IMR-90 (cell line): ENCODE measurements at regions not wholly inside any gene's neighbourhood (a gene's known extent, or its start where the extent isn't known, plus 50 kb on each side); places are given as distances from the start of the nearest gene placed in this dataset.

Source experiments
- ATAC-seq: fragments of 200-7000 bp; cut with Tn5 transposase; 2 replicates; pipeline ENCODE4 v1.9.1; 2020; ENCODE audit warnings: low read depth, mild to moderate bottlenecking, moderate library complexity
- BruUV-seq: library from RNA; stranded (reverse); fragments of 400-500 nt; replicated peaks from 2 replicates; lab custom pipeline; 2021; lab: Mats Ljungman, UMichigan
- CTCF ChIA-PET: fragments of 300-600 bp; formaldehyde crosslinking; extraction: SDS; loops from one replicate; lab custom pipeline; 2021; ENCODE audit warnings: antibody characterized with exemption; lab: Yijun Ruan, JAX
- POLR2A ChIA-PET: fragments of 300-600 bp; sonication (Branson Sonifier 250); formaldehyde crosslinking; loops from one replicate; lab custom pipeline; 2022; ENCODE audit warnings: antibody characterized with exemption; ENCODE audit not compliant: unreplicated experiment; lab: Charles Lee
- DNase-seq: peaks from one replicate; pipeline ENCODE4 v3.0.0; 2013
- H2AFZ ChIP-seq: replicated peaks from 2 replicates; pipeline ENCODE3; 2013; ENCODE audit warnings: low read length, mild to moderate bottlenecking; ENCODE audit not compliant: poor library complexity
- H2AK5ac ChIP-seq: 2 replicates; pipeline ENCODE4 v1.6.1; 2013; ENCODE audit warnings: low read depth, low read length, inconsistent platforms
- H2AK9ac ChIP-seq: replicated peaks from 2 replicates; pipeline ENCODE3; 2013; ENCODE audit warnings: mild to moderate bottlenecking, low read depth, low read length, moderate library complexity; ENCODE audit not compliant: poor library complexity
- H2BK120ac ChIP-seq: 2 replicates; pipeline ENCODE4 v1.6.1; 2013; ENCODE audit warnings: low read depth, low read length, inconsistent platforms
- H2BK15ac ChIP-seq: 3 replicates; pipeline ENCODE4 v1.6.1; 2013; ENCODE audit warnings: low read depth, low read length, inconsistent platforms
- H2BK20ac ChIP-seq: 2 replicates; pipeline ENCODE4 v1.6.1; 2013; ENCODE audit warnings: low read depth, mild to moderate bottlenecking, inconsistent platforms, low read length, moderate library complexity
- H2BK5ac ChIP-seq: 2 replicates; pipeline ENCODE4 v1.6.1; 2013; ENCODE audit warnings: mild to moderate bottlenecking, low read depth, low read length, inconsistent platforms; ENCODE audit not compliant: poor library complexity, severe bottlenecking
- H3K14ac ChIP-seq: replicated peaks from 2 replicates; pipeline ENCODE4 v1.6.1; 2013; ENCODE audit warnings: low read depth, low read length, inconsistent platforms
- H3K18ac ChIP-seq: 2 replicates; pipeline ENCODE4 v1.6.1; 2013; ENCODE audit warnings: low read depth, low read length, control low read depth
- H3K23ac ChIP-seq: 2 replicates; pipeline ENCODE4 v1.6.1; 2013; ENCODE audit warnings: low read depth, low read length, inconsistent platforms
- H3K27ac ChIP-seq: 2 replicates; pipeline ENCODE4 v1.5.1; 2013; ENCODE audit warnings: mild to moderate bottlenecking, control low read depth, low read length; ENCODE audit not compliant: insufficient read depth
- H3K27me3 ChIP-seq: 2 replicates; pipeline ENCODE4 v1.6.1; 2013; ENCODE audit warnings: low read length; ENCODE audit not compliant: control insufficient read depth, insufficient read depth
- H3K36me3 ChIP-seq: 2 replicates; pipeline ENCODE4 v1.6.1; 2013; ENCODE audit warnings: low read length, mixed read lengths; ENCODE audit not compliant: control insufficient read depth, insufficient read depth
- H3K4ac ChIP-seq: 2 replicates; pipeline ENCODE4 v1.6.1; 2013; ENCODE audit warnings: low read depth, low read length, inconsistent platforms
- H3K4me1 ChIP-seq: 2 replicates; pipeline ENCODE4 v1.6.1; 2013; ENCODE audit warnings: low read length, mixed read lengths; ENCODE audit not compliant: control insufficient read depth, insufficient read depth
- H3K4me2 ChIP-seq: 2 replicates; pipeline ENCODE4 v1.6.1; 2013; ENCODE audit warnings: low read depth, mild to moderate bottlenecking, control low read depth, low read length, moderate library complexity
- H3K4me3 ChIP-seq: 2 replicates; pipeline ENCODE4 v1.5.1; 2013; ENCODE audit warnings: low read depth, mild to moderate bottlenecking, control low read depth, low read length, moderate library complexity; ENCODE audit not compliant: insufficient read depth
- H3K56ac ChIP-seq: 2 replicates; pipeline ENCODE4 v1.6.1; 2013; ENCODE audit warnings: low read length, inconsistent platforms; ENCODE audit not compliant: insufficient read depth; ENCODE audit errors: extremely low read depth
- H3K79me1 ChIP-seq, 2 experiments: 2 replicates each; pipeline ENCODE4 v1.6.1; 2013; ENCODE audit warnings: low read length in 2 of 2, inconsistent platforms in 1 of 2, low read depth in 1 of 2
- H3K9ac ChIP-seq: 2 replicates; pipeline ENCODE4 v1.6.1; 2013; ENCODE audit warnings: low read depth, low read length, control low read depth
- H3K9me1 ChIP-seq: 2 replicates; pipeline ENCODE4 v1.6.1; 2013; ENCODE audit warnings: low read length, inconsistent platforms; ENCODE audit not compliant: insufficient read depth
- H3K9me3 ChIP-seq: 2 replicates; pipeline ENCODE4 v1.6.1; 2013; ENCODE audit warnings: low read length; ENCODE audit not compliant: control insufficient read depth, insufficient read depth
- H4K20me1 ChIP-seq: 2 replicates; pipeline ENCODE4 v1.6.1; 2013; ENCODE audit warnings: low read length, inconsistent platforms; ENCODE audit not compliant: insufficient read depth
- H4K5ac ChIP-seq: 2 replicates; pipeline ENCODE4 v1.6.1; 2013; ENCODE audit warnings: mild to moderate bottlenecking, low read depth, low read length, control low read depth
- H4K8ac ChIP-seq, 2 experiments: 2 replicates each; pipeline ENCODE4 v1.6.1; 2013; ENCODE audit warnings: low read depth in 2 of 2, low read length in 2 of 2, control low read depth in 1 of 2, inconsistent platforms in 1 of 2
- H4K91ac ChIP-seq: 2 replicates; pipeline ENCODE4 v1.6.1; 2013; ENCODE audit warnings: low read depth, low read length, inconsistent platforms; ENCODE audit not compliant: insufficient read depth
- BHLHE40 ChIP-seq: fragments of 150-350 bp; IDR thresholded peaks from 2 replicates; pipeline ENCODE4 v1.6.1; 2016; ENCODE audit warnings: mild to moderate bottlenecking, low read depth, low read length
- CEBPB ChIP-seq: IDR thresholded peaks from 2 replicates; pipeline ENCODE4 v1.6.1; 2012; ENCODE audit warnings: low read depth, low read length, improper control_type of control experiment
- CHD1 ChIP-seq: IDR thresholded peaks from 2 replicates; pipeline ENCODE4 v1.6.1; 2012; ENCODE audit warnings: low read depth, low read length, improper control_type of control experiment
- FOS ChIP-seq: fragments of 150-350 bp; IDR thresholded peaks from 2 replicates; pipeline ENCODE4 v1.6.1; 2016; ENCODE audit warnings: low read depth, low read length
- MAFK ChIP-seq: IDR thresholded peaks from 2 replicates; pipeline ENCODE4 v1.6.1; 2012; ENCODE audit warnings: low read depth, low read length, improper control_type of control experiment
- MAZ ChIP-seq: IDR thresholded peaks from 2 replicates; pipeline ENCODE4 v1.6.1; 2012; ENCODE audit warnings: low read depth, mild to moderate bottlenecking, low read length, improper control_type of control experiment, moderate library complexity, borderline replicate concordance
- MXI1 ChIP-seq: IDR thresholded peaks from 2 replicates; pipeline ENCODE4 v1.6.1; 2012; ENCODE audit warnings: low read depth, mild to moderate bottlenecking, low read length, moderate library complexity, borderline replicate concordance
- NFE2L2 ChIP-seq: fragments of 150-350 bp; IDR thresholded peaks from 2 replicates; pipeline ENCODE4 v1.6.1; 2016; ENCODE audit warnings: low read depth, mild to moderate bottlenecking, low read length
- POLR2A ChIP-seq: IDR thresholded peaks from 2 replicates; pipeline ENCODE4 v1.6.1; 2012; ENCODE audit warnings: mild to moderate bottlenecking, low read depth, low read length
- RAD21 ChIP-seq: IDR thresholded peaks from 2 replicates; pipeline ENCODE4 v1.6.1; 2012; ENCODE audit warnings: low read length, improper control_type of control experiment
- RCOR1 ChIP-seq: IDR thresholded peaks from 2 replicates; pipeline ENCODE4 v1.6.1; 2012; ENCODE audit warnings: mild to moderate bottlenecking, low read length, improper control_type of control experiment; ENCODE audit not compliant: insufficient replicate concordance
- RFX5 ChIP-seq: IDR thresholded peaks from 2 replicates; pipeline ENCODE4 v1.8.0; 2012; ENCODE audit warnings: low read depth, mild to moderate bottlenecking, low read length, moderate library complexity
- SMC3 ChIP-seq: fragments of 150-350 bp; IDR thresholded peaks from 2 replicates; pipeline ENCODE4 v1.6.1; 2016; ENCODE audit warnings: low read depth, mild to moderate bottlenecking, antibody characterized with exemption, low read length, moderate library complexity
- WGBS, 2 experiments: methylation state at CpG; one replicate each; pipeline versions ENCODE4 v1.1.5 to v1.1.7; 2013; ENCODE audit warnings: missing lambda C conversion rate in 2 of 2; ENCODE audit not compliant: insufficient read length in 1 of 2; ENCODE audit errors: extremely low coverage in 2 of 2; 5-methylcytosine and 5-hydroxymethylcytosine counted together
- dilution Hi-C: fragments of 300-500 bp; cut with HindIII; formaldehyde crosslinking; loops from one replicate; pipeline ENCODE4 v1.14.3; 2018; ENCODE audit warnings: low sequenced_read_pairs; ENCODE audit not compliant: unreplicated experiment
- in situ Hi-C: fragments of 300-500 bp; cut with MboI; formaldehyde crosslinking; loops from 3 replicates; pipeline ENCODE4 v1.14.3; 2019; ENCODE audit warnings: low sequenced_read_pairs, inconsistent platforms, mixed read lengths
- intact Hi-C: fragments of 100-400 bp; cut with micrococcal nuclease; formaldehyde crosslinking; loops from 2 replicates; pipeline ENCODE4 v1.10.0; 2022
- TF ChIP-seq, protein P1 (sequence below): conservative IDR thresholded peaks from 2 replicates; pipeline ENCODE4 v1.5.1; 2012; ENCODE audit warnings: mild to moderate bottlenecking, low read depth, low read length, improper control_type of control experiment
- TF ChIP-seq, protein P2 (sequence below): fragments of 150-350 bp; IDR thresholded peaks from 2 replicates; pipeline ENCODE4 v1.6.1; 2017; ENCODE audit warnings: mild to moderate bottlenecking, antibody characterized with exemption, low read length, low read depth

DNA sequence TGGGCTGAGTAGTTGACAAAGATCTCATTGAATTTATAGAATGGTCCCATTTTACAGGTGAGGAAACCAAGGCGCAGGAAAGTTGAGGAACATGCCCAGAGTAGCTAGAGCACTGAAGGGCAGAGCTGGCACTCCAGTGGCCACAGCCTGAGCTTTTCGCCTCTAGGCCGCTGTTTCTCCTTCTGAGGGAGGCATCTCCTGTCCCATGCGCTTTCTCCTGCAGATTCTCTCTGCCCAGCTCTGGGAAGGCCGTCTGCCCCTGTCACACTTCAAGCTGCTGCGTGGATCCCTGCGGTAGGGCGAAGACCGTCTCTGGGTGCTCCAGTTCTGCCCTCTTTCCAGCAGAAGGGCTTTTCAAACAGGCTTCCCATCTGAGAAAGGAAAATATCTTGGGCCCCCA lies 159.9 kb downstream of the ACTL8 start:
- in situ Hi-C loops = no loop called here
- no peak overlapping the region for H3K23ac ChIP-seq
- no peak overlapping the region for H3K18ac ChIP-seq
- H3K27ac ChIP-seq = no peak overlapping the region
- no peak overlapping the region for H2BK20ac ChIP-seq
- no peaks in the 10 kb centered on the region for H3K9me1 ChIP-seq
- dilution Hi-C loops = no loop called here
- H3K56ac ChIP-seq = no peak overlapping the region
- H2AK9ac ChIP-seq = no peak overlapping the region
- no peaks in the 10 kb centered on the region for H3K79me1 ChIP-seq
- H2AK5ac ChIP-seq = no peak overlapping the region
- H2AFZ ChIP-seq = no peak overlapping the region
- H2BK15ac ChIP-seq = no peak overlapping the region
- ChIA-PET CTCF (no interaction called here), POLR2A (no interaction called here)
- no peaks in the 10 kb centered on the region for H3K9me3 ChIP-seq
- H3K14ac ChIP-seq = no peak overlapping the region
- no peak for DNase-seq
- H4K5ac ChIP-seq = no peak overlapping the region
- no peak overlapping the region for H4K8ac ChIP-seq
- BruUV-seq = no TSS peak
- no peaks in the 10 kb centered on the region for H3K36me3 ChIP-seq
- peaks cover 24% of the 10 kb centered on the region; the same call in 1 of the 2 replicates for H3K27me3 ChIP-seq
- intact Hi-C loops = loop anchor here (5.0 kb wide), 1 partner anchor 187 kb away; no protein-coding TSS in a partner anchor
- no peak overlapping the region for H3K4ac ChIP-seq
- H3K9ac ChIP-seq = no peak overlapping the region
- no peaks in the 10 kb centered on the region for H4K20me1 ChIP-seq
- no peak overlapping the region for H2BK5ac ChIP-seq
- no peak overlapping the region for H3K4me3 ChIP-seq
- no peak for ATAC-seq
- WGBS, 2 experiments = 50% methylated on average over 2 of the region's 9 CpGs; no CpG with 5 or more reads in 1 of the 2 experiments
- TF ChIP-seq POLR2A = no peak
- TF ChIP-seq RFX5 = no peak
- no peak for TF ChIP-seq RCOR1
- no peak for TF ChIP-seq MXI1
- no peak for TF ChIP-seq MAZ
- TF ChIP-seq, protein P1, sequence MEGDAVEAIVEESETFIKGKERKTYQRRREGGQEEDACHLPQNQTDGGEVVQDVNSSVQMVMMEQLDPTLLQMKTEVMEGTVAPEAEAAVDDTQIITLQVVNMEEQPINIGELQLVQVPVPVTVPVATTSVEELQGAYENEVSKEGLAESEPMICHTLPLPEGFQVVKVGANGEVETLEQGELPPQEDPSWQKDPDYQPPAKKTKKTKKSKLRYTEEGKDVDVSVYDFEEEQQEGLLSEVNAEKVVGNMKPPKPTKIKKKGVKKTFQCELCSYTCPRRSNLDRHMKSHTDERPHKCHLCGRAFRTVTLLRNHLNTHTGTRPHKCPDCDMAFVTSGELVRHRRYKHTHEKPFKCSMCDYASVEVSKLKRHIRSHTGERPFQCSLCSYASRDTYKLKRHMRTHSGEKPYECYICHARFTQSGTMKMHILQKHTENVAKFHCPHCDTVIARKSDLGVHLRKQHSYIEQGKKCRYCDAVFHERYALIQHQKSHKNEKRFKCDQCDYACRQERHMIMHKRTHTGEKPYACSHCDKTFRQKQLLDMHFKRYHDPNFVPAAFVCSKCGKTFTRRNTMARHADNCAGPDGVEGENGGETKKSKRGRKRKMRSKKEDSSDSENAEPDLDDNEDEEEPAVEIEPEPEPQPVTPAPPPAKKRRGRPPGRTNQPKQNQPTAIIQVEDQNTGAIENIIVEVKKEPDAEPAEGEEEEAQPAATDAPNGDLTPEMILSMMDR = no peak
- TF ChIP-seq, protein P2, sequence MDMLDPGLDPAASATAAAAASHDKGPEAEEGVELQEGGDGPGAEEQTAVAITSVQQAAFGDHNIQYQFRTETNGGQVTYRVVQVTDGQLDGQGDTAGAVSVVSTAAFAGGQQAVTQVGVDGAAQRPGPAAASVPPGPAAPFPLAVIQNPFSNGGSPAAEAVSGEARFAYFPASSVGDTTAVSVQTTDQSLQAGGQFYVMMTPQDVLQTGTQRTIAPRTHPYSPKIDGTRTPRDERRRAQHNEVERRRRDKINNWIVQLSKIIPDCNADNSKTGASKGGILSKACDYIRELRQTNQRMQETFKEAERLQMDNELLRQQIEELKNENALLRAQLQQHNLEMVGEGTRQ = no peak
- no peak for TF ChIP-seq RAD21
- TF ChIP-seq SMC3 = no peak
- TF ChIP-seq MAFK = no peak
- TF ChIP-seq FOS = no peak
- no peak for TF ChIP-seq CEBPB
- TF ChIP-seq NFE2L2 = no peak
- TF ChIP-seq CHD1 = no peak
- no peak for TF ChIP-seq BHLHE40
- H2BK120ac ChIP-seq = no peak overlapping the region
- H3K4me2 ChIP-seq = no peak overlapping the region
- H4K91ac ChIP-seq = no peak overlapping the region
- no peaks in the 10 kb centered on the region for H3K4me1 ChIP-seq
